RPMI7951 (cell line): ENCODE measurements at regions not wholly inside any gene's neighbourhood (a gene's known extent, or its start where the extent isn't known, plus 50 kb on each side); places are given as distances from the start of the nearest gene placed in this dataset.

ENCODE experiments used
- DNase-seq: peaks from one replicate; pipeline ENCODE4 v3.0.0-alpha.2; 2012; ENCODE audit warnings: low read depth

GRCh38 chr10:21172930-21173801 is 276.1 kb upstream of the NEBL start:
- DNase-seq, result no peak

- no peak for DNase-seq
These were observed 275.4 kb upstream of the NEBL start for GRCh38 chr10:21172542-21172929.

GRCh38 chr10:21171936-21172541 is 274.9 kb upstream of the NEBL start:
- no peak for DNase-seq

- DNase-seq, result no peak
These were observed 274.3 kb upstream of the NEBL start for GRCh38 chr10:21171197-21171935.

GRCh38 chr10:21170216-21170615 is 273.1 kb upstream of the NEBL start:
- DNase-seq, result no peak

GRCh38 chr10:21169271-21169670 is 272.2 kb upstream of the NEBL start:
- peak; percentile 33 for DNase-seq

- no peak for DNase-seq
These were observed 270.3 kb upstream of the NEBL start for GRCh38 chr10:21167288-21168010.

GRCh38 chr10:21166557-21167287 is 269.6 kb upstream of the NEBL start:
- no peak for DNase-seq

- no peak for DNase-seq
These were observed 268.4 kb upstream of the NEBL start for GRCh38 chr10:21165489-21165888.

GRCh38 chr10:21164687-21165086 is 267.6 kb upstream of the NEBL start:
- DNase-seq, result no peak

- DNase-seq, result no peak
These were observed 265.8 kb upstream of the NEBL start for GRCh38 chr10:21162948-21163347.

- no peak for DNase-seq
These were observed 264.5 kb upstream of the NEBL start for GRCh38 chr10:21161647-21162046.

- DNase-seq, result no peak
These were observed 264.0 kb upstream of the NEBL start for GRCh38 chr10:21161090-21161625.

- DNase-seq, result no peak
These were observed 263.0 kb upstream of the NEBL start for GRCh38 chr10:21160116-21160515.

- DNase-seq, result no peak
These were observed 262.6 kb upstream of the NEBL start for GRCh38 chr10:21159669-21160068.

- DNase-seq, result no peak
These were observed 261.2 kb upstream of the NEBL start for GRCh38 chr10:21158301-21158700.

GRCh38 chr10:21157664-21158063 is 260.6 kb upstream of the NEBL start:
- no peak for DNase-seq

- no peak for DNase-seq
These were observed 253.1 kb upstream of the NEBL start for GRCh38 chr10:21150166-21150565.

- DNase-seq, result no peak
These were observed 249.3 kb upstream of the NEBL start for GRCh38 chr10:21146436-21146789.

- DNase-seq, result no peak
These were observed 248.8 kb upstream of the NEBL start for GRCh38 chr10:21145751-21146435.

- DNase-seq, result no peak
These were observed 246.9 kb upstream of the NEBL start for GRCh38 chr10:21144047-21144446.
